ENCODE measurements at regions not wholly inside any gene's neighbourhood (a gene's known extent, or its start where the extent isn't known, plus 50 kb on each side); places are given as distances from the start of the nearest gene placed in this dataset.

DNA sequence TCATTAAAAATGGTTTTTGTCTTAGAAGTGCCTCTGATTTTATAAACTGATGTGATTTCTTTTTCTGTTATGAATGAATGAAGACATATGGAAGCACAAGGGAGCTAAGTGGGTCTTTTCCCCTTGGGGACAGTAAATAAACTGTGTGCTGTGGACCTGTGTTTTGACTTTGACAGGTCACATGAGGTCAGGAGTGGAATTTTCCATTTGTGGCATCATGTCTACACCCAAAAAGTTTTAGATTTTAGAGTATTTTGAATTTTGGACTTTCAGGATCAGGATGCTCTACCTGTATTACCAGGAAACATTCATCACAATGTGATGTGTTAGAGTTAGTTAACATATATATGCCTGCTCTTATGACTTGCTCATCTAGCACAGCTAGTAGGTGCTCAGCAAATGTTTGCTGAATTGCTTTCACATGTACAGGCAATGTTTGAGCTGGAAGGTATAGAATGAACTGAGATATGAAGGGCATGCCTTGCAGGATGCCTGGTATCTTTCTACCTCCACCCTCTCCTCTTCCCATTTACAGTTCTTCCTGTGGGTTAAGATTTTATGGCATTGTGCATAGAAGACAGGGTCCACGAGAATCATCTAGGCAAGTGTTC is 73.2 kb upstream of the NR3C1 start:
- TF ChIP-seq DNMT1 (IDR thresholded peaks at IDR 0.05) (no peak), YY1 (IDR thresholded peaks at IDR 0.05; ENCODE audit: borderline replicate concordance in 1 of 3, control insufficient read depth in 1 of 3, extremely low read depth in 1 of 3, insufficient read depth in 3 of 3, insufficient read length in 1 of 3, insufficient replicate concordance in 2 of 3, low read depth in 1 of 3, low read length in 2 of 3) (no peak), LEF1 (IDR thresholded peaks at IDR 0.05) (no peak), KDM1A (IDR thresholded peaks at IDR 0.05) (no peak), POLR2A (conservative IDR thresholded peaks at IDR 0.05) (no peak), ZNF699 (CRISPR knock-in tag; IDR thresholded peaks at IDR 0.05; ENCODE audit: insufficient replicate concordance) (no peak)
- TF ChIP-seq, protein P1, sequence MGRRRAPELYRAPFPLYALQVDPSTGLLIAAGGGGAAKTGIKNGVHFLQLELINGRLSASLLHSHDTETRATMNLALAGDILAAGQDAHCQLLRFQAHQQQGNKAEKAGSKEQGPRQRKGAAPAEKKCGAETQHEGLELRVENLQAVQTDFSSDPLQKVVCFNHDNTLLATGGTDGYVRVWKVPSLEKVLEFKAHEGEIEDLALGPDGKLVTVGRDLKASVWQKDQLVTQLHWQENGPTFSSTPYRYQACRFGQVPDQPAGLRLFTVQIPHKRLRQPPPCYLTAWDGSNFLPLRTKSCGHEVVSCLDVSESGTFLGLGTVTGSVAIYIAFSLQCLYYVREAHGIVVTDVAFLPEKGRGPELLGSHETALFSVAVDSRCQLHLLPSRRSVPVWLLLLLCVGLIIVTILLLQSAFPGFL (CRISPR knock-in tag; IDR thresholded peaks at IDR 0.05), result no peak

All from K562 (cell line).